ENCODE measurements at regions not wholly inside any gene's neighbourhood (a gene's known extent, or its start where the extent isn't known, plus 50 kb on each side); places are given as distances from the start of the nearest gene placed in this dataset.
"Not testable (repeated sequence)": the region's sequence is repeated elsewhere in the genome, so short reads cannot be mapped to it uniquely, and the experiment has no call there.

- FAIRE-seq (no peak), DNase-seq (ENCODE audit: insufficient read length) (no peak)
- TF ChIP-seq TAF1 (IDR thresholded peaks at IDR 0.05; ENCODE audit: borderline replicate concordance, low read depth, low read length) (no peak), POLR2A (IDR thresholded peaks at IDR 0.05; ENCODE audit: low read depth, low read length) (no peak), POLR2AphosphoS5 (IDR thresholded peaks at IDR 0.05; ENCODE audit: low read depth, low read length) (no peak)
Observed at GRCh38 chr10:28393956-28394568, 91.2 kb upstream of the MPP7 start.

GRCh38 chr10:28396331-28396730 is 93.5 kb upstream of the MPP7 start:
- FAIRE-seq = no peak
- TF ChIP-seq POLR2AphosphoS5 (IDR thresholded peaks at IDR 0.05; ENCODE audit: low read depth, low read length) (no peak), POLR2A (IDR thresholded peaks at IDR 0.05; ENCODE audit: low read depth, low read length) (no peak), TAF1 (IDR thresholded peaks at IDR 0.05; ENCODE audit: borderline replicate concordance, low read depth, low read length) (no peak)
- no peak for DNase-seq (ENCODE audit: insufficient read length)

GRCh38 chr10:28397229-28397628 is 94.4 kb upstream of the MPP7 start:
- no peak for DNase-seq (ENCODE audit: insufficient read length)
- FAIRE-seq = no peak
- TF ChIP-seq TAF1 (IDR thresholded peaks at IDR 0.05; ENCODE audit: borderline replicate concordance, low read depth, low read length) (no peak), POLR2A (IDR thresholded peaks at IDR 0.05; ENCODE audit: low read depth, low read length) (no peak), POLR2AphosphoS5 (IDR thresholded peaks at IDR 0.05; ENCODE audit: low read depth, low read length) (no peak)

- TF ChIP-seq POLR2A (IDR thresholded peaks at IDR 0.05; ENCODE audit: low read depth, low read length) = no peak
- no peak for TF ChIP-seq TAF1 (IDR thresholded peaks at IDR 0.05; ENCODE audit: borderline replicate concordance, low read depth, low read length)
- no peak for TF ChIP-seq POLR2AphosphoS5 (IDR thresholded peaks at IDR 0.05; ENCODE audit: low read depth, low read length)
- DNase-seq (ENCODE audit: insufficient read length) (no peak), FAIRE-seq (no peak)
Observed at GRCh38 chr10:28400176-28400575, 97.3 kb upstream of the MPP7 start.

GRCh38 chr10:28400681-28401080 is 97.8 kb upstream of the MPP7 start:
- FAIRE-seq (no peak), DNase-seq (ENCODE audit: insufficient read length) (no peak)
- no peak for TF ChIP-seq TAF1 (IDR thresholded peaks at IDR 0.05; ENCODE audit: borderline replicate concordance, low read depth, low read length)
- no peak for TF ChIP-seq POLR2AphosphoS5 (IDR thresholded peaks at IDR 0.05; ENCODE audit: low read depth, low read length)
- no peak for TF ChIP-seq POLR2A (IDR thresholded peaks at IDR 0.05; ENCODE audit: low read depth, low read length)

- not testable (repeated sequence) for DNase-seq (ENCODE audit: insufficient read length); FAIRE-seq
Observed at GRCh38 chr10:28402611-28403073, 99.8 kb upstream of the MPP7 start.

GRCh38 chr10:28403090-28403489 is 100.2 kb upstream of the MPP7 start:
- FAIRE-seq (no peak), DNase-seq (ENCODE audit: insufficient read length) (no peak)
- no peak for TF ChIP-seq TAF1 (IDR thresholded peaks at IDR 0.05; ENCODE audit: borderline replicate concordance, low read depth, low read length)
- no peak for TF ChIP-seq POLR2AphosphoS5 (IDR thresholded peaks at IDR 0.05; ENCODE audit: low read depth, low read length)
- TF ChIP-seq POLR2A (IDR thresholded peaks at IDR 0.05; ENCODE audit: low read depth, low read length) = no peak

GRCh38 chr10:28408237-28408777 is 105.4 kb upstream of the MPP7 start:
- no peak for DNase-seq (ENCODE audit: insufficient read length)
- FAIRE-seq = no peak
- no peak for TF ChIP-seq POLR2AphosphoS5 (IDR thresholded peaks at IDR 0.05; ENCODE audit: low read depth, low read length)
- no peak for TF ChIP-seq POLR2A (IDR thresholded peaks at IDR 0.05; ENCODE audit: low read depth, low read length)
- TF ChIP-seq TAF1 (IDR thresholded peaks at IDR 0.05; ENCODE audit: borderline replicate concordance, low read depth, low read length) = no peak

GRCh38 chr10:28410420-28411135 is 107.7 kb upstream of the MPP7 start:
- FAIRE-seq (no peak), DNase-seq (ENCODE audit: insufficient read length) (no peak)
- no peak for TF ChIP-seq TAF1 (IDR thresholded peaks at IDR 0.05; ENCODE audit: borderline replicate concordance, low read depth, low read length)
- TF ChIP-seq POLR2AphosphoS5 (IDR thresholded peaks at IDR 0.05; ENCODE audit: low read depth, low read length) = no peak
- TF ChIP-seq POLR2A (IDR thresholded peaks at IDR 0.05; ENCODE audit: low read depth, low read length) = no peak

GRCh38 chr10:28411136-28411460 is 108.2 kb upstream of the MPP7 start:
- no peak for TF ChIP-seq POLR2AphosphoS5 (IDR thresholded peaks at IDR 0.05; ENCODE audit: low read depth, low read length)
- no peak for TF ChIP-seq POLR2A (IDR thresholded peaks at IDR 0.05; ENCODE audit: low read depth, low read length)
- no peak for TF ChIP-seq TAF1 (IDR thresholded peaks at IDR 0.05; ENCODE audit: borderline replicate concordance, low read depth, low read length)
- DNase-seq (ENCODE audit: insufficient read length) (no peak), FAIRE-seq (no peak)

- DNase-seq (ENCODE audit: insufficient read length) = no peak
- TF ChIP-seq POLR2A (IDR thresholded peaks at IDR 0.05; ENCODE audit: low read depth, low read length) (no peak), TAF1 (IDR thresholded peaks at IDR 0.05; ENCODE audit: borderline replicate concordance, low read depth, low read length) (no peak), POLR2AphosphoS5 (IDR thresholded peaks at IDR 0.05; ENCODE audit: low read depth, low read length) (no peak)
- no peak for FAIRE-seq
Observed at GRCh38 chr10:28411648-28412047, 108.8 kb upstream of the MPP7 start.

- TF ChIP-seq POLR2AphosphoS5 (IDR thresholded peaks at IDR 0.05; ENCODE audit: low read depth, low read length) = no peak
- no peak for TF ChIP-seq POLR2A (IDR thresholded peaks at IDR 0.05; ENCODE audit: low read depth, low read length)
- no peak for TF ChIP-seq TAF1 (IDR thresholded peaks at IDR 0.05; ENCODE audit: borderline replicate concordance, low read depth, low read length)
- DNase-seq (ENCODE audit: insufficient read length) = no peak
- no peak for FAIRE-seq
Observed at GRCh38 chr10:28418069-28418468, 114.8 kb upstream of the WAC start.

All from GM12892 (cell line).